ENCODE measurements at regions not wholly inside any gene's neighbourhood (a gene's known extent, or its start where the extent isn't known, plus 50 kb on each side); places are given as distances from the start of the nearest gene placed in this dataset.

DNA sequence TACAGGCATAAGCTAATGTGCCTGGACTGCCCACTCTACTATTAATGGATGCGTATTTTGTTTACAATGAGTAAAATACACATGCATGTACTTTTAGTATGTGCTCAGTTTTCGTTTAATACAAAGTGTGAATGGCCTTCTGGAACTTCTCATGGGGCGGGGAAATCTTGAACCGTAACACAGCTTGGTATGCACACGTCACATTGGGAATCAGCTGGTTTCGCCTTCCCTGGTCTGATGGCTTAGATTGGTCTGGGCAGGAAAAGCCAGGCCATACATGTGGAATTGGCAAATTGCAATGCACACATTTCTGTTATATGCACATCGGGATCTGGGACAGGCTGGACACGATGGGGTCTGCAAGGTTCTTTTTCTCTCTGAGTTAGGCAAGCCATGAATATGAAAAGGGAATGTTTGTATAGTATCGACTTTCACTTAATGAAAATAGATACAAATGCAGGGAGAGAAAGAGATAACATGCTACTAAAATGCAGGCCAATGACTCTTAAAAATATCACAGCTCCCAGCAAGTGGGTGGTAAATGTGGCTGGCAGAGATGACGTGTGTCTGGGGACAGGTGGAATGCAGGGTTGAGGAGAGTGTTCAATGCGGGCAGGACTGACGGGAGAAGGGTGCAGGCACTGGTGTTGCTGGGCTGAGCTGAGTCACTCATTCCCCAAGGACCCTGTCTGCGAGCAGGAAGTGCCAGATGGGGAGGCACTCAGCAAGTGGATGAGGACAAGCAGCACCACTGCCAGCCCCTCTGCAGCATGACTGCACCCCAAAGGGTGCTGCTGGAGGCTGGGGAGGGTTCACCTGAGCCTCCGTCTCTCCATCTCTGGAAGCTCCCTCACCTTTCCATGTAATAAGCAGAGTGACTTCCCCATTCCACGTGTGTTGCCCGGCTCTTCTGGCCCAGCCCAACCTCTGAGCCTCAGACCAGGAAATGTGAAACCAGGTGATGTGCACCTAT is 204.0 kb upstream of the GPR12 start:
- H3K27ac Mint-ChIP-seq = no peak overlapping the region
- no peaks in the 10 kb centered on the region for H3K27me3 Mint-ChIP-seq
- ATAC-seq (no peak), DNase-seq (no peak)
- H3K9me3 Mint-ChIP-seq = no peaks in the 10 kb centered on the region
- H3K36me3 Mint-ChIP-seq (ENCODE audit: low read depth) = no peaks in the 10 kb centered on the region
- no peak for TF ChIP-seq CTCF (IDR thresholded peaks at IDR 0.05)
- POLR2A ChIA-PET = no interaction called here
- intact Hi-C loops (cut with micrococcal nuclease) = no loop called here
- H3K4me1 Mint-ChIP-seq (ENCODE audit: low read depth) = no peaks in the 10 kb centered on the region
- CTCF ChIA-PET = no interaction called here
- H3K4me3 Mint-ChIP-seq = no peak overlapping the region

DNA sequence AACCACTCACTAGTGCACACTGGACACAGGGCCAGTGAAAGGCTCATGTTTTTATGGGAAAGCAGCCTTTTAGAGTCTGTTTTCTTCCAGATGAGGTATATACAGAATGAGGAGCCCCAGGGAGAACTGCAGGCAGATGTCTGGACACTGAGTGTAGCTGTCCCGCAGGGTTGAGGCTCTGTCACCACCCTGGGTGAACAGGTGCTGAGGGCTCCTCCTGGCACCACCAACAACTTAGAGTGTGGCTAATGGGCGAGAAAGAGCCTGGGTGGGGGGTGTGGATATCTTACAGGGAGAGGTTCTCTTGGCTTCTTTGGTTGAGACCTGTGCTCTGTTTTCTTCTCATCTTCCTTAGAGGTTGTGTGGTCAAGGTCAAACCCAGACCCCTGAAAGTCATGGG is 202.1 kb upstream of the GPR12 start:
- Mint-ChIP-seq H3K4me1 (ENCODE audit: low read depth) (no peaks in the 10 kb centered on the region), H3K27me3 (no peaks in the 10 kb centered on the region), H3K36me3 (ENCODE audit: low read depth) (no peaks in the 10 kb centered on the region), H3K9me3 (no peaks in the 10 kb centered on the region), H3K4me3 (no peak overlapping the region), H3K27ac (no peak overlapping the region)
- intact Hi-C loops (cut with micrococcal nuclease) = no loop called here
- no peak for TF ChIP-seq CTCF (IDR thresholded peaks at IDR 0.05)
- ChIA-PET CTCF (no interaction called here), POLR2A (no interaction called here)
- DNase-seq (no peak), ATAC-seq (no peak)

GRCh38 chr13:26961890-26962615 is 201.5 kb upstream of the GPR12 start:
- ChIA-PET POLR2A (no interaction called here), CTCF (no interaction called here)
- no peaks in the 10 kb centered on the region for H3K9me3 Mint-ChIP-seq
- H3K27ac Mint-ChIP-seq = no peak overlapping the region
- H3K4me3 Mint-ChIP-seq = no peak overlapping the region
- DNase-seq = no peak
- TF ChIP-seq CTCF (IDR thresholded peaks at IDR 0.05) = no peak
- peaks cover 3% of the 10 kb centered on the region for H3K27me3 Mint-ChIP-seq
- intact Hi-C loops (cut with micrococcal nuclease) = no loop called here
- ATAC-seq = no peak
- no peaks in the 10 kb centered on the region for H3K4me1 Mint-ChIP-seq (ENCODE audit: low read depth)
- no peaks in the 10 kb centered on the region for H3K36me3 Mint-ChIP-seq (ENCODE audit: low read depth)

- no peak for ATAC-seq
- CTCF ChIA-PET = interaction anchor here (1.5 kb wide), 1 partner anchor 405 kb away, joined by 4 read pairs; no protein-coding TSS in a partner anchor
- no peak overlapping the region for H3K27ac Mint-ChIP-seq
- no peaks in the 10 kb centered on the region for H3K4me1 Mint-ChIP-seq (ENCODE audit: low read depth)
- H3K36me3 Mint-ChIP-seq (ENCODE audit: low read depth) = no peaks in the 10 kb centered on the region
- POLR2A ChIA-PET = no interaction called here
- no peak for TF ChIP-seq CTCF (IDR thresholded peaks at IDR 0.05)
- intact Hi-C loops (cut with micrococcal nuclease) = no loop called here
- DNase-seq = no peak
- no peaks in the 10 kb centered on the region for H3K9me3 Mint-ChIP-seq
- no peak overlapping the region for H3K4me3 Mint-ChIP-seq
- peaks cover 3% of the 10 kb centered on the region for H3K27me3 Mint-ChIP-seq
Measured at GRCh38 chr13:26957182-26957581, 196.6 kb upstream of the GPR12 start.

Data from activated CD8-positive, alpha-beta T cell treated with anti-CD3 and anti-CD28 coated beads for 36 hours (primary cell).